K562 (cell line): ENCODE measurements at regions not wholly inside any gene's neighbourhood (a gene's known extent, or its start where the extent isn't known, plus 50 kb on each side); places are given as distances from the start of the nearest gene placed in this dataset.

Experiments
- small RNA-seq: library from RNA; depleted of rRNA; stranded (forward); fragments of <200 nt; gene quantifications from one replicate; pipeline ENCODE3, GENCODE V24; 2014
- TF ChIP-seq, protein P1 (sequence below): fragments of 250-450 bp; sonication (Bioruptor Pico); IDR thresholded peaks from 2 replicates; pipeline ENCODE4 v1.8.0; 2021; ENCODE audit warnings: mild to moderate bottlenecking, moderate library complexity
- TF ChIP-seq, protein P2 (sequence below), 2 experiments: fragments of 450-650 bp; conservative IDR thresholded peaks; 2 replicates each; pipeline ENCODE4 v1.6.1; 2017; ENCODE audit warnings: mild to moderate bottlenecking in 2 of 2, moderate library complexity in 2 of 2

DNA sequence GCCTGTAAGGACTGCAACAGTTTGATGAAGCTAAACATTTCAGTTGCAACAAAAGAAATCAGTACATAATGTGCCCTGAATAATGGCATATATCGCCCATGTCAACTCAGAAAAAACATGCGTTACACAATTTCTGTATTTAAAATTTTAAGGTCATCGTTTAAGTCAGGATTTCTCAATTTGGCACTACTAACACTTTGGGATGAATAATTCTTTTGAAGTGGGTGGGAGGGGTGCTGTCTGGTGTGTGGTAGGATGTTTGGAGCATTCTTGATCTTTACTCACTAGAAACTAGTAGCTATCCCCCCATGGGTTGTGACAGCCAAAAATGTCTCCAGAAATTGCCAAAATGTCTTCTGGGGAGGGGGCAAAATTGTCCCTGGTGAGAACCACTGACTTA, 50.7 kb upstream of the CNTNAP4 start (continued):
- TF ChIP-seq, protein P1, sequence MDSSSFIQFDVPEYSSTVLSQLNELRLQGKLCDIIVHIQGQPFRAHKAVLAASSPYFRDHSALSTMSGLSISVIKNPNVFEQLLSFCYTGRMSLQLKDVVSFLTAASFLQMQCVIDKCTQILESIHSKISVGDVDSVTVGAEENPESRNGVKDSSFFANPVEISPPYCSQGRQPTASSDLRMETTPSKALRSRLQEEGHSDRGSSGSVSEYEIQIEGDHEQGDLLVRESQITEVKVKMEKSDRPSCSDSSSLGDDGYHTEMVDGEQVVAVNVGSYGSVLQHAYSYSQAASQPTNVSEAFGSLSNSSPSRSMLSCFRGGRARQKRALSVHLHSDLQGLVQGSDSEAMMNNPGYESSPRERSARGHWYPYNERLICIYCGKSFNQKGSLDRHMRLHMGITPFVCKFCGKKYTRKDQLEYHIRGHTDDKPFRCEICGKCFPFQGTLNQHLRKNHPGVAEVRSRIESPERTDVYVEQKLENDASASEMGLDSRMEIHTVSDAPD (CRISPR knock-in tag), result no peak
- TF ChIP-seq, protein P2, sequence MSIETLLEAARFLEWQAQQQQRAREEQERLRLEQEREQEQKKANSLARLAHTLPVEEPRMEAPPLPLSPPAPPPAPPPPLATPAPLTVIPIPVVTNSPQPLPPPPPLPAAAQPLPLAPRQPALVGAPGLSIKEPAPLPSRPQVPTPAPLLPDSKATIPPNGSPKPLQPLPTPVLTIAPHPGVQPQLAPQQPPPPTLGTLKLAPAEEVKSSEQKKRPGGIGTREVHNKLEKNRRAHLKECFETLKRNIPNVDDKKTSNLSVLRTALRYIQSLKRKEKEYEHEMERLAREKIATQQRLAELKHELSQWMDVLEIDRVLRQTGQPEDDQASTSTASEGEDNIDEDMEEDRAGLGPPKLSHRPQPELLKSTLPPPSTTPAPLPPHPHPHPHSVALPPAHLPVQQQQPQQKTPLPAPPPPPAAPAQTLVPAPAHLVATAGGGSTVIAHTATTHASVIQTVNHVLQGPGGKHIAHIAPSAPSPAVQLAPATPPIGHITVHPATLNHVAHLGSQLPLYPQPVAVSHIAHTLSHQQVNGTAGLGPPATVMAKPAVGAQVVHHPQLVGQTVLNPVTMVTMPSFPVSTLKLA (conservative IDR thresholded peaks at IDR 0.05), result no peak

Small RNA genes in the stretch of these regions (small RNA-seq; reads per million reads assigned to genes)
- 0.15 reads per million for gene RNA5SP430
